Activated CD4-positive, alpha-beta T cell treated with anti-CD3 and anti-CD28 coated beads for 1 hour (primary cell): ENCODE measurements at regions not wholly inside any gene's neighbourhood (a gene's known extent, or its start where the extent isn't known, plus 50 kb on each side); places are given as distances from the start of the nearest gene placed in this dataset.
"Not testable (repeated sequence)": the region's sequence is repeated elsewhere in the genome, so short reads cannot be mapped to it uniquely, and the experiment has no call there.

Experiments
- DNase-seq: peaks from one replicate; pipeline ENCODE4 v3.0.0-alpha.2; 2020

GRCh38 chr15:69686626-69687025 is 234.0 kb downstream of the RPLP1 start:
- DNase-seq, result no peak

GRCh38 chr15:69689133-69689532 is 236.5 kb downstream of the RPLP1 start:
- DNase-seq, result no peak

GRCh38 chr15:69691307-69692015 is 238.8 kb downstream of the RPLP1 start:
- no peak for DNase-seq

- DNase-seq, result no peak
Measured at GRCh38 chr15:69692342-69692741, 239.7 kb downstream of the RPLP1 start.

GRCh38 chr15:69693059-69693458 is 240.4 kb downstream of the RPLP1 start:
- no peak for DNase-seq

GRCh38 chr15:69696946-69697345 is 244.3 kb downstream of the RPLP1 start:
- no peak for DNase-seq

- DNase-seq, result no peak
Measured at GRCh38 chr15:69697916-69698315, 245.3 kb downstream of the RPLP1 start.

GRCh38 chr15:69699096-69699495 is 246.5 kb downstream of the RPLP1 start:
- DNase-seq, result no peak

- DNase-seq, result no peak
Measured at GRCh38 chr15:69700380-69700779, 247.8 kb downstream of the RPLP1 start.

GRCh38 chr15:69701198-69701597 is 248.6 kb downstream of the RPLP1 start:
- DNase-seq, result no peak

GRCh38 chr15:69703532-69704187 is 251.0 kb downstream of the RPLP1 start:
- no peak for DNase-seq

- no peak for DNase-seq
Measured at GRCh38 chr15:69704229-69704628, 251.6 kb downstream of the RPLP1 start.

- DNase-seq, result no peak
Measured at GRCh38 chr15:69704700-69705099, 252.1 kb downstream of the RPLP1 start.

- no peak for DNase-seq
Measured at GRCh38 chr15:69706353-69707097, 253.9 kb downstream of the RPLP1 start.

- DNase-seq, result not testable (repeated sequence)
Measured at GRCh38 chr15:69707241-69707640, 254.6 kb downstream of the RPLP1 start.

GRCh38 chr15:69708436-69709122 is 256.0 kb downstream of the RPLP1 start:
- DNase-seq, result not testable (repeated sequence)

GRCh38 chr15:69712991-69713390 is 260.4 kb downstream of the RPLP1 start:
- no peak for DNase-seq

GRCh38 chr15:69713726-69714559 is 261.3 kb downstream of the RPLP1 start:
- DNase-seq, result peak; percentile 52

- DNase-seq, result no peak
Measured at GRCh38 chr15:69715210-69715609, 262.6 kb downstream of the RPLP1 start.

- DNase-seq, result no peak
Measured at GRCh38 chr15:69718436-69718835, 265.8 kb downstream of the RPLP1 start.

- no peak for DNase-seq
Measured at GRCh38 chr15:69718916-69719315, 266.3 kb downstream of the RPLP1 start.

- DNase-seq, result peak; percentile 43
Measured at GRCh38 chr15:69719527-69720240, 267.1 kb downstream of the RPLP1 start.
